A549 (cell line): ENCODE measurements at regions not wholly inside any gene's neighbourhood (a gene's known extent, or its start where the extent isn't known, plus 50 kb on each side); places are given as distances from the start of the nearest gene placed in this dataset.

Experiments used
- ATAC-seq, 2 experiments: fragments of 200-7000 bp in 1 of 2; fragments of >200 bp in 1 of 2; cut with Nextera tagmentation in 1 of 2; cut with Tn5 transposase in 1 of 2; 3 replicates each; pipeline versions ENCODE4 v1.8.0 to v1.9.1; 2018 to 2020; ENCODE audit warnings: mild to moderate bottlenecking in 1 of 2, moderate library complexity in 1 of 2
- CTCF ChIA-PET: fragments of 300-600 bp; sonication (Branson Sonifier 250); formaldehyde crosslinking; extraction: SDS; loops from one replicate; lab custom pipeline; 2021; ENCODE audit warnings: antibody characterized with exemption, inconsistent platforms; lab: Yijun Ruan, JAX
- POLR2A ChIA-PET: fragments of 350-600 bp; formaldehyde crosslinking; extraction: SDS; loops from one replicate; lab custom pipeline; 2021; ENCODE audit warnings: antibody characterized with exemption, inconsistent platforms; lab: Yijun Ruan, JAX
- DNase-seq, 2 experiments: peaks; one replicate each; pipeline versions ENCODE4 v3.0.0 to v3.0.0-alpha.2; 2011 to 2016; ENCODE audit warnings: low read depth in 1 of 2, low spot score in 1 of 2
- FAIRE-seq: peaks from 2 replicates; lab custom pipeline; 2011; peaks lifted over from hg19 to GRCh38; lab: Jason Lieb, UNC
- H3K27ac ChIP-seq, 2 experiments: fragments of >200 bp; sonication (Bioruptor Twin); formaldehyde crosslinking; 3 replicates each; pipeline ENCODE4 v1.5.1; 2016 to 2017
- H3K4me1 ChIP-seq: fragments of >200 bp; sonication (Bioruptor Twin); formaldehyde crosslinking; 3 replicates; pipeline ENCODE4 v1.6.1; 2016
- H3K4me2 ChIP-seq: fragments of >200 bp; sonication (Bioruptor Twin); formaldehyde crosslinking; 3 replicates; pipeline ENCODE4 v1.6.1; 2016
- H3K4me3 ChIP-seq: fragments of >200 bp; sonication (Bioruptor Twin); formaldehyde crosslinking; 3 replicates; pipeline ENCODE4 v1.5.1; 2016
- H3K9me3 ChIP-seq: fragments of >200 bp; sonication (Bioruptor Twin); formaldehyde crosslinking; 3 replicates; pipeline ENCODE4 v1.6.1; 2016
- CBX8 ChIP-seq: fragments of 200-600 bp; sonication (generic); IDR thresholded peaks from 2 replicates; pipeline ENCODE4 v1.6.1; 2016
- CHD2 ChIP-seq: fragments of 150-350 bp; IDR thresholded peaks from 2 replicates; pipeline ENCODE4 v1.6.1; 2014; ENCODE audit warnings: low read length; ENCODE audit not compliant: partially characterized antibody
- ELK1 ChIP-seq: fragments of 150-350 bp; IDR thresholded peaks from 2 replicates; pipeline ENCODE4 v1.6.1; 2014; ENCODE audit warnings: low read depth, mild to moderate bottlenecking, low read length
- EP300 ChIP-seq, 2 experiments: fragments of >200 bp; sonication (Bioruptor Twin); formaldehyde crosslinking; IDR thresholded peaks; 2 replicates in 1 of 2; 3 replicates in 1 of 2; pipeline ENCODE4 v1.6.1; 2016 to 2017
- ESRRA ChIP-seq: fragments of 150-350 bp; IDR thresholded peaks from 2 replicates; pipeline ENCODE4 v1.6.1; 2014; ENCODE audit warnings: mild to moderate bottlenecking, low read length, borderline replicate concordance
- FOSL2 ChIP-seq, 2 experiments: fragments of 450-650 bp in 1 of 2; fragments of >200 bp in 1 of 2; sonication (Bioruptor Twin) in 1 of 2; formaldehyde crosslinking; IDR thresholded peaks; 2 replicates each; pipeline versions ENCODE4 v1.5.0 to v1.6.1; 2016 to 2020; ENCODE audit warnings: mild to moderate bottlenecking in 1 of 2, moderate library complexity in 1 of 2
- HOXB13 ChIP-seq: fragments of 250-450 bp; sonication (Bioruptor Pico); IDR thresholded peaks from 2 replicates; pipeline ENCODE4 v1.5.0; 2020; ENCODE audit warnings: low read depth, mild to moderate bottlenecking, moderate library complexity
- KDM5A ChIP-seq: fragments of 200-600 bp; sonication (generic); IDR thresholded peaks from 2 replicates; pipeline ENCODE4 v1.6.1; 2016; ENCODE audit warnings: antibody characterized with exemption, mild to moderate bottlenecking
- MAFK ChIP-seq: fragments of 450-650 bp; IDR thresholded peaks from 2 replicates; pipeline ENCODE4 v1.6.1; 2014; ENCODE audit not compliant: partially characterized antibody
- MAZ ChIP-seq: fragments of 150-350 bp; IDR thresholded peaks from 2 replicates; pipeline ENCODE4 v1.6.1; 2014; ENCODE audit warnings: antibody characterized with exemption, low read depth, low read length, borderline replicate concordance
- MYC ChIP-seq: IDR thresholded peaks from 2 replicates; pipeline ENCODE4 v1.6.1; 2012; ENCODE audit warnings: mild to moderate bottlenecking, inconsistent platforms, low read length, improper control_type of control experiment, borderline replicate concordance
- NR3C1 ChIP-seq: fragments of >200 bp; sonication (Bioruptor Twin); formaldehyde crosslinking; IDR thresholded peaks from 3 replicates; pipeline ENCODE4 v1.6.1; 2017
- PBX3 ChIP-seq: IDR thresholded peaks from 2 replicates; pipeline ENCODE4 v1.6.1; 2012
- POLR2A ChIP-seq: IDR thresholded peaks from 2 replicates; pipeline ENCODE4 v1.6.1; 2012; ENCODE audit warnings: mild to moderate bottlenecking, low read length
- RAD21 ChIP-seq, 2 experiments: fragments of >200 bp in 1 of 2; sonication (Bioruptor Twin) in 1 of 2; formaldehyde crosslinking in 1 of 2; IDR thresholded peaks in 1 of 2; conservative IDR thresholded peaks in 1 of 2; 2 replicates in 1 of 2; 3 replicates in 1 of 2; pipeline ENCODE4 v1.6.1; 2012 to 2018; ENCODE audit warnings: inconsistent platforms in 1 of 2
- RARB ChIP-seq: fragments of 250-450 bp; sonication (Bioruptor Pico); IDR thresholded peaks from 2 replicates; pipeline ENCODE4 v1.8.0; 2021; ENCODE audit warnings: mild to moderate bottlenecking, moderate library complexity
- REST ChIP-seq: fragments of 200-600 bp; sonication (generic); IDR thresholded peaks from 2 replicates; pipeline ENCODE4 v1.6.1; 2016; ENCODE audit warnings: antibody characterized with exemption, mild to moderate bottlenecking, moderate library complexity
- RFX5 ChIP-seq: fragments of 450-650 bp; IDR thresholded peaks from 2 replicates; pipeline ENCODE4 v1.7.1; 2014; ENCODE audit warnings: antibody characterized with exemption, mild to moderate bottlenecking, moderate library complexity
- SREBF2 ChIP-seq: fragments of 450-650 bp; IDR thresholded peaks from 2 replicates; pipeline ENCODE4 v1.6.1; 2014; ENCODE audit warnings: mild to moderate bottlenecking, moderate library complexity
- TP53 ChIP-seq: fragments of 250-450 bp; sonication (Bioruptor Pico); IDR thresholded peaks from 2 replicates; pipeline ENCODE4 v1.5.0; 2021; ENCODE audit warnings: mild to moderate bottlenecking, moderate library complexity
- WGBS: methylation state at CpG from one replicate; pipeline ENCODE4 v1.1.6; 2017; ENCODE audit errors: missing lambda C conversion rate; 5-methylcytosine and 5-hydroxymethylcytosine counted together

- DNase-seq (no peak), FAIRE-seq (no peak)
- POLR2A ChIA-PET = no interaction called here
- H3K9me3 ChIP-seq = no peaks in the 10 kb centered on the region
- no peak overlapping the region for H3K27ac ChIP-seq
- no peak for TF ChIP-seq MYC
- TF ChIP-seq HOXB13 (CRISPR knock-in tag) = no peak
- no peak for TF ChIP-seq PBX3
- no peak for TF ChIP-seq MAFK
- TF ChIP-seq, all 56 proteins: peak for 0
- Histone ChIP-seq H3K4me1 (no peaks in the 10 kb centered on the region), H3K4me2 (no peak overlapping the region), H3K4me3 (no peak overlapping the region)
- CTCF ChIA-PET = interaction anchor here (0.8 to 1.0 kb wide), 2 partner anchors 9 to 14 kb away, joined by 3 read pairs; no protein-coding TSS in a partner anchor
- no peak for ATAC-seq
- 49% methylated on average over 3 of the region's 3 CpGs for WGBS
Measured at GRCh38 chr20:11712639-11713160, 205.0 kb upstream of the BTBD3 start.

GRCh38 chr20:11714886-11715285 lies 202.8 kb upstream of the BTBD3 start:
- 2% methylated on average over 2 of the region's 2 CpGs for WGBS
- POLR2A ChIA-PET = no interaction called here
- Histone ChIP-seq H3K4me3 (no peak overlapping the region), H3K27ac (no peak overlapping the region)
- no peak for ATAC-seq
- no peak for TF ChIP-seq ELK1
- TF ChIP-seq, all 56 proteins: peak for 0
- Histone ChIP-seq H3K9me3 (no peaks in the 10 kb centered on the region), H3K4me1 (no peaks in the 10 kb centered on the region), H3K4me2 (no peak overlapping the region)
- CTCF ChIA-PET = interaction anchor here (1.2 kb wide), 1 partner anchor 16 kb away, joined by 3 read pairs; no protein-coding TSS in a partner anchor
- DNase-seq (no peak), FAIRE-seq (no peak)

- CTCF ChIA-PET = interaction anchor here (0.7 to 1.0 kb wide), 2 partner anchors 173 to 459 kb away, joined by 3 to 4 read pairs; no protein-coding TSS in a partner anchor
- Histone ChIP-seq H3K9me3 (no peaks in the 10 kb centered on the region), H3K27ac (no peak overlapping the region), H3K4me1 (no peaks in the 10 kb centered on the region), H3K4me2 (no peak overlapping the region), H3K4me3 (no peak overlapping the region)
- peak; percentile 97 to 99 for ATAC-seq
- POLR2A ChIA-PET = no interaction called here
- TF ChIP-seq RAD21 (conservative IDR thresholded peaks at IDR 0.05 in 1 of 2, IDR thresholded peaks at IDR 0.05 in 1 of 2) (peak in 1 of 2 experiments; percentile 32; a peak in 2 of 5 replicates), POLR2A (no peak), CBX8 (no peak), MAFK (no peak), EP300 (IDR thresholded peaks at IDR 0.05) (no peak)
- WGBS = 8% methylated on average over 4 of the region's 4 CpGs
- FAIRE-seq = peak; percentile 91
- DNase-seq = peak; percentile 38 to 78
Measured at GRCh38 chr20:11716239-11716944, 201.3 kb upstream of the BTBD3 start.

GRCh38 chr20:11716945-11717248 lies 200.8 kb upstream of the BTBD3 start:
- no peak overlapping the region for H3K4me3 ChIP-seq
- ChIA-PET CTCF (no interaction called here), POLR2A (no interaction called here)
- 7% methylated on average over 1 of the region's 1 CpG for WGBS
- H3K9me3 ChIP-seq = no peaks in the 10 kb centered on the region
- no peak for ATAC-seq
- no peak for DNase-seq
- no peaks in the 10 kb centered on the region for H3K4me1 ChIP-seq
- no peak overlapping the region for H3K27ac ChIP-seq
- no peak overlapping the region for H3K4me2 ChIP-seq
- no peak for FAIRE-seq
- TF ChIP-seq ESRRA = no peak
- no peak for TF ChIP-seq RAD21 (conservative IDR thresholded peaks at IDR 0.05 in 1 of 2, IDR thresholded peaks at IDR 0.05 in 1 of 2)
- TF ChIP-seq MAZ = no peak
- no peak for TF ChIP-seq ELK1
- TF ChIP-seq RFX5 = no peak
- no peak for TF ChIP-seq FOSL2 (IDR thresholded peaks at IDR 0.05)
- no peak for TF ChIP-seq FOSL2 (CRISPR knock-in tag; IDR thresholded peaks at IDR 0.05)
- no peak for TF ChIP-seq SREBF2
- no peak for TF ChIP-seq TP53 (CRISPR knock-in tag)
- TF ChIP-seq RARB (CRISPR knock-in tag) = no peak
- TF ChIP-seq NR3C1 = no peak
- no peak for TF ChIP-seq KDM5A
- no peak for TF ChIP-seq CHD2
- no peak for TF ChIP-seq REST
